Activated CD8-positive, alpha-beta memory T cell treated with anti-CD3 and anti-CD28 coated beads for 4 hours (primary cell): ENCODE measurements at regions not wholly inside any gene's neighbourhood (a gene's known extent, or its start where the extent isn't known, plus 50 kb on each side); places are given as distances from the start of the nearest gene placed in this dataset.

Experiments
- DNase-seq, 2 donors: peaks; one replicate each; pipeline ENCODE4 v3.0.0-alpha.2; 2020; ENCODE audit warnings: low read depth in 2 of 2

DNA sequence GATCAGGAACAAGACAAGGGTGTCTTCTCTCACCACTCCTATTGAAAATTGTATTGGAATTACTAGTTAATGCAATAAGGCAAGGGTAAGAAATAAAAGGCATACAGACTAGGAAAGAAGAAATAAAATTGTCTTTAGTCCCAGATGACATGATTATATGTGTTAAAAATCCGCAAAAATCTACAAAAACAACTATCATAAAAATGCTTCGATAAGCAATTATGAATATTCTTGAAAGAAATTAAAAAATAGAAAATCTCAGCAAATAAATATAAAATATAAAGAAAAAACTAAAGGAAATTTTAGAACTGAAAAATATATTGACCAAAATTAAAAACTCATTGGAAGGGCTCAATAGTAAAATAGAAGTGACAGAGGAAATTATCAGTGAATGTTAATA, 243.3 kb downstream of the ZNF674 start:
- DNase-seq: no peak

DNA sequence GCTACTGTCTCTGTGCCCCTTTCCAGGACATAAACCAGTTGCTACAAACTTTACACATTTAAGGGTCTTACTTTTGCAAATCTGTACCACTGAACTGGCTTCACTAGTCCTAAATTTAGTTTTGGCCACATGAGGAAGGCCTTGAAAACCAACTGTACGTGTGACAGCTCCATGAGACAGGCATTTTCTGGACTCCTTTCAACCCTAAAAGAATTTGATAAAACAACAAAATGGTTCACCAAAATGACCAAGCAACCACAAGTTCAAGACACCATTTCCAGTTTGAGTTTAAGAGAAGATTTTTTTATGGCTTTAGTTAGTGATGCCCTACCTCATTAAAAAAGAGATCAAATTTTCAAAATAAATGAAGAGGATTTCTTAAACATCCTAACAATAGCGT, 246.4 kb downstream of the ZNF674 start:
- DNase-seq: no peak

DNA sequence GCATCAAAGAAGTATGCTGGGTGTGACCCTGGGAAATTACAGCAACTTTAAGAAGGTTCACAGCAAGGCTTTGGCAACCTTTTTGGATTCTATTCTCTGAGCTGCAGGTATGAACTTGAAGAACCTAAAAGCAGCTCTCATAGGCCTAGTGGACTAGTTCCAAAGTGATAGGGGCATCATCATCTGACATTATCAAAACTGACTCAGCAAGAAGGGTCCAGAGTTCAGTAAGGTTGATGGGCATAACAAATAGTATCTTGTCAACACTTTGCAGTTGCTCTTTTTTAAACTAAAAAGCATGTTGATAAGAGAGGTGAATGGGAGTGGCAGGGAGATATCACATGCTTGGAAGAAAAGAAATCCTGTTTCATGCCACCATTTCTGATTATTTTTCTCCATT, 249.3 kb downstream of the ZNF674 start:
- DNase-seq: no peak

DNA sequence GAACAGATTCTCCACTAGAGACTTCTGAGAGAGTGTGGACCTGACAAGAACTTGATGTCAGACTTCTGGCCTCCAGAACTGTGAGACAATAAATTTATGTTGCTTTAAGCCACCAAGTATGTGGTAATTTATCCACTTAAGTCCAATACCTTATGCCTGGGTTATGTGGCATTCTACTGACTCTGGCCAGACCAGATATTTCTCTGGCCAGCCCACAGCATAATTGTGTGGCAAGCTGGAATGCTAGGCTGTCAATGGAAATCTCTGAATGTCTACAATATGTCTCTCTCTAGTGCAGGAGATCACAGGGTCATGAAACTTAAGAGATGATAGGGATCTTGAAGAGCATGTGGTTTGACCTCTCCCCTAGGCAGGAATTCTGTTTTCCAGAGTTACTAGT, 251.0 kb downstream of the ZNF674 start:
- no peak for DNase-seq

DNA sequence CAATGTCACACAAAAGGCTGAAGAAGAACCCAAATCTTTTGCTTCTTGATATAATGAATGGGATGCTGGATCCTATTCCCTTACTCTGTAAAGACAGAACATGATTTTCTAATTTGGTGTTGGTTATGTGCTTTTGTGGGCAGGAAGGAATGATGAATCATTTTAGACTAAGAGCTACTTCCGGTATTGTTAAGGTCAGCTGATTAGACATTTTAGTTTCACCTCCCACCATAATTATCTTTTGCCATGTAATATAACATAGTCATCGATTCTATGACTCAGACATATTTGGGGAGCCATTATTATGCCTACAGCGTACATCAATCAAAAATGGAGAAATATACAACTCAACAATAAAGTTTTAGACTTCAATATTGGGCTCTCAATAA, 265.3 kb downstream of the ZNF674 start:
- DNase-seq: no peak

DNA sequence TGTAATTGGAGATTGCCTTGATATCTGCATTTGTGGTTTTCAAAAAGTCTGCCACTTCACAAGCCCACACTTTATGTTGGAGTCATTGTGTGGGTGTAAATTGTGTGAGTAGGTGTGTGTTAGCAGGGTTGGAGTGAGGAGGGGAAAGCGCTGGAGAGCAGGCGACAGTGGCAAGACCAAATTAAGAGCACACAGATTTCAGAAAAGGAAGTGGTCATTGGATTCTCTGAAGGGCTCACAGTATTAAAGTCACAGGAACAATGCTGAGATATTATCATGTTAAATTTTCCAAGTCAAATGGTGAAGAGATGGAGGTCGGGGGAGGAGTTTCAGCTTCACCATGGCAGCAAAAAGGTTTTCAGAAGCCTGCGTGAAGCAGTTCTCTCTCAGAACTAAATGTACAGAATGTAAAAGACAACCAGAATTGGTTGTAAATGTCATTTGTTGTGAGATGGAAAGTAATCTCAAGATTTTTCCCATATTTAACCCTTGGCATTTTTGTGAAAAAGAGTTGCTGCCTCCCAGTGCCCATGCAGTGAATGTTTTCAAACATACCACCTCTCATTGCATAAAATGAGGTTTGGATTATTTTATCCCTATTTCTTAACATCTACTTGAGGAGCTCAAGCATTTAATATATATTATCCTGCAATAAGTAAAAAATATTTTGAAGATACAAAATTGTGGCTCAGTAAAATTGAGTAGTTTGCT, 265.9 kb downstream of the ZNF674 start:
- DNase-seq: no peak

DNA sequence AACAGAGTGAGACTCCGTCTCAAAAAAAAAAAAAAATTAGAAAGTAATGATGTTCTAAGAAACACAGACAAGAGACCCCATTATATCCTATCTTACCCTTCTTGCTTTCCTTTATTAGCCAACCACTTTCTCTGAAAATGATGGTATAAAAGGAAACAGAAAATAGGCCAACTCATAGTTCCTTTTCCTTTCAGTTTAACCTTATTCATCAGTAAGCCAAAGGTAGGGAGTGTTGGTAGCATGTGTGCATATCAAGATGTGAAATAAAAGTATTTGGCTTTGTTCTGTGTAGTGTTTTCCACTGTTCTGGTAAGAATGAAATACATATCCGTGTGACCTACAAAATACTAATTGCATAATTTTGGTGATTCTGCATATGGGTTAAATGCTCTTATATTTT, 266.6 kb downstream of the ZNF674 start:
- no peak for DNase-seq

DNA sequence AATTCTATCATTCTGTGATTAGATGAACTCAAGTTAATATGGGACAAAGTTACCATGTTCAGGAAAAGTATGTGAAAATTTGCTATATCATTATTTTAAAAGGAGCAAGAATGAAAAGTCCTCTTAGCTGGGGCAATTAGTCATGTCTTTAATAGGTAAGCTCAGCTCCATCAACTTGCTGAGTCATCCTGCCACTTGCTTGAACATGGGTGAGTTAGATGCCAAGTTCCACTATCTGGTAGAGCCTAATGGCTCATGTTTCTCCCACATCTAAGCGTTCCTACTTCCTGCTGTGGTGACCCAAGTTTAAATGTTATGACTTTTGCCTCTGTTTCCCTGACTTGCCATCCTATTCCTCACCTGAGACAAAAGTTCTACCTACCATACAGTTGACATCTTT, 276.8 kb downstream of the ZNF674 start:
- DNase-seq: no peak

DNA sequence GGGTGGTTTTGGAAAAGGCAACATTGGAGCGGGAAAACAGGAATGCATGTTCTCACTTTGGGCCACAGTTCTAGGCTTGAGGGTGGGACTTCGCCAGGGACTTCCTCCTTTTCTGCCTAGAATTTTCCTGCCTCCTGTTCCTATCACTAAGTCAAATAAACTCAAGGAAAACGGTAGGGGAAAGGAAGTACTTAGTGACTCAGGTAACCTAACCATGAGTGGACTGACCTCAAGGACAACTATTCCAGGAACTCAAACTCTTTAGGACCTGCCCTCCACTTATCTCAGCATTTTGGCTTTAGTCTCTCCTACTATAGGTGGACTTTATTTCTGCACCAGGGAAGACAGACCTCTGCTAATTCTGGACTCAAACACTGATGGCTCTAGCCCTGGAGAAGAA, 281.7 kb downstream of the ZNF674 start:
- no peak for DNase-seq

DNA sequence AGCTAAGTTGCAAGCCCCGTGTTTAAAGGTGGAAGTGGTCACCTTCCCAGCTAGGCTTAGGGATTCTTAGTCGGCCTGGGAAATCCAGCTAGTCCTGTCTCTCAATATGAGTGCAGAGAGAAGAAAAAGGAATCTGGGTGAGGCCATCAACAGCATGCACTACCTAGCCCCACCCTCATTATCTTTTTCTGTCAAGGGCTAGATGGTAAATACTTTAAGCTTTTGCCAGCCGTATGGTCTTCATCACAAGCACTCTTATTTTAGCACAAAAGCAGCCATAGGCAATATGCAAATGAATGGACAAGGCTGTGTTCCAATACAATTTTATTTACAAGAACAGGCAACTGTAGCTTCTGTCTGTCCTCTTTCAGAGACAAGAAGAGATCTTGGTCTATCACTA, 282.9 kb downstream of the ZNF674 start:
- no peak for DNase-seq

DNA sequence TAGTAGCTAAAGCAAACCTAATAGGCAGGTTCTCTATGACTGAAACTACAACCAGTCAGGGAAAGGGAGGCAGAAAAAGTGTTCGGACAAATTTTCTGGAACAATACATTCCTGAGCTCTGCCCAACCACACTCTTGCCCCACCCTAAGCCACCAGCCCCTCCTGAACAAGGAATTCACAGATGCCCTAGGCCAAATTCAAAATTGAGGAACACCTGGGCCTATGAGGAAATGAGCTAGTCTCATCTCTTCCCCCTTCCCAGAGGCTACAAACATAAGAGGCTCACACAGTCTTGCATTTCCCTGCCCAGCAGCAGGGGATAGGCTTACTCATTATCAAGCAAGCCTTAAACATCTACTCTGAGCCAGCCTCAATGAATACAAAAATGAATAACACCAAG, 284.7 kb downstream of the ZNF674 start:
- DNase-seq: no peak

DNA sequence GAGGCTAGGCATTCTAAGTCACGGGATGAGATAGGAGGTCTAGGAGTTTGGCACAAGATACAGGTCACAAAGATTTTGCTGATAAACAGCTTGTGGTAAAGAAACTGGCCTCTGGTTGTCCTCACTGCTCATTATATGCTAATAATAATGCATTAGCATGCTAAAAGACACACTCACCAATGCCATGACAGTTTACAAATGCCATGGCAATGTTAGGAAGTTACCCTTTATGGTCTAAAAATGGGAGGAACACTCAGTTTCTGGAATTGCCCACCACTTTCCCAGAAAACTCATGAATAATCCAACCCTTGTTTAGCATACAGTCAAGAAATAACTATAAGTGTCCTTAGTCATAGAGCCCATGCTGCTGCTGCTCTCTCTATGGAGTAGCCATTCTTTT, 286.9 kb downstream of the ZNF674 start:
- DNase-seq: no peak

DNA sequence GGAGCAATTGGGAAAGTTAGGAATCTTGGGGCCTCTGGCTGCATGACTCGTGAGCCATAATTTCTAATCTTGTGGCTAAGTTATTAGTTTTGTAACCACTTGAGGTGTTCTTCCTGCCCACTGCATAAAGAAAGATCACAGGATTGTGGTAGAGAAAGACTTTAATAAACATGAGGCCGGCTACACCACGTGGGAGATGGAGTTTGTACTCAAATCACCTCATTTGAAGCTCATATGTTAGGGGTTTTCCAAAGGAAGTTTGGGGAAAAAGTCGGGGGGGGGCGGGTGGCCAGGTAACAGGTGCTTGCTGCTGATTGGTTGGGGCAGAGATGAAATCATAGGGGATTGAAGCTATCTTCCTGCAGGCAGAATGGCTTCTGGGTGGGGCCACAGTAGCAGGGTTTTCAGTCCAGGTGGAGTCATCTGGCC, 287.8 kb downstream of the ZNF674 start:
- DNase-seq: no peak

DNA sequence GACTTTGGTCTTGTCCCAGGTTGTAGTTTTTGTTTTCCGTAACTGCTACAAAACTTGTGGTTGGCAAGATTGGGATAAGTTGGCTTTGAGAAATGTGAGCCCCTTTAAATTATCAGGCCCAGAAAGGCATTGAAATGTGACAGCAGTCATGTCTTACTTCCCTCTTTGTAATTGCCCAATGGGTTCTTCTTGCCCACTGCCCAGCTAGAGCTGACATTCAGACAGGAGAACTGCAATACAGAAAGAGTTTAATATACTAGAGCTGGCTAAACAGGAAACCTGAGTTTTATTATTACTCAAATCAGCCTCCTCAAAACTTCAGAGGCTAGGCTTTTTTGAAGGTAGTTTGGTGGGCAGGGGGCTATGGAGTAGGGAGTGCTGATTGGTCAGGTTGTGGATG, 288.3 kb downstream of the ZNF674 start:
- no peak for DNase-seq

DNA sequence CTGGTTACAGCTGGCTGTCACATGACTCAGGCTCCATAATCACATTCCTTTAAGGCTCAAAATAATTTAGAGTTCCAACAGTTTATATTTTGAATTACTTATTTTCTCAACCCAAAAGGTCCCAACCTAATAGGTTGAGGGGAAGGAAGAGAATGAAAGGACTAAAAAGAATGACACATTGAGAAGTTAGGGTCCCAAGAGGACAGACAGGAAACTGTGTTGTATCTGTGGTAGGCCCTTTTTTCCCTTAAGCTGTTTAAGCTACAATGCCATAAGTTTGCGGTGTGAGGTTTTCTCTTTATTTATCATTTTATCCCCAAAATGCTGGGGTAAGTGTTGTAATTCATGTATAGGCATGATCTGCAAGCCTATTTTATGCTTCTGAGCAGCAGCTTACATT, 290.2 kb downstream of the ZNF674 start:
- no peak for DNase-seq

DNA sequence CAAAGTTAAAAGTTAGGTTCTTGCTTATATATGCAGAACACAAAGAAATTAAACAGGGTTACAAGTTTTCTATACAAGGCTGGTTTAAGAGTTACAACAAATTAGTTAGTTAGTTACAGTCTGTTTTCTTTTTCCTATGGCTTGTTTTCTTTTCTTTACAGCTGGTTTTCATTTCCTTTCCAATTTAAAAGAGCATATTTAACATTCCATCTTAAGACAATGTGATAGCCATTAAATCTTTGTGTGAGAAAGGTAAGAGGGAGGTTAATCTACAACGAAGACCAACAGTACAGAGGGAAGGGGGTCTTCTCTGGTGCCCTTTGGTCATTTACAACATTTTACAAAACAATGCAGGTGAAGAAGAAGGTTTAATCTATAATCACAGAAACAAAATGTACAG, 290.6 kb downstream of the ZNF674 start:
- DNase-seq: no peak

DNA sequence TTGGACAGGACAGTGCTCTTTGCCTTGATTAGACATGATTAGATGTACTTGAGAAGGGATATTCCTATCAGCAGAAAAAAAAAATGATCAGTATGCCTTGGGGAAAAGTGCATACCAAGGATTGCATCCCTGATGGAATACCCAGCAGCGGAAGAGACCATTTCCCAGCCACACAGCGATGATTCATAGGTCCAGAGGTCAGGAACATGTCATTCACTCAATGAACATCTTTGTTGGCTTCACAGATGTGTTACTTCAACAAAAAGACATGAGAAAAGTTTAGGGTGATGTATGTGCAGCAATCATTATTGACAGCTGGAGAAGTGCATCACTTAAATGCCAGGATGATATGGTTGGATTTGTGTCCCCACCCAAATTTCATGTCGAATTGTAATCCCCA, 293.5 kb downstream of the ZNF674 start:
- no peak for DNase-seq

DNA sequence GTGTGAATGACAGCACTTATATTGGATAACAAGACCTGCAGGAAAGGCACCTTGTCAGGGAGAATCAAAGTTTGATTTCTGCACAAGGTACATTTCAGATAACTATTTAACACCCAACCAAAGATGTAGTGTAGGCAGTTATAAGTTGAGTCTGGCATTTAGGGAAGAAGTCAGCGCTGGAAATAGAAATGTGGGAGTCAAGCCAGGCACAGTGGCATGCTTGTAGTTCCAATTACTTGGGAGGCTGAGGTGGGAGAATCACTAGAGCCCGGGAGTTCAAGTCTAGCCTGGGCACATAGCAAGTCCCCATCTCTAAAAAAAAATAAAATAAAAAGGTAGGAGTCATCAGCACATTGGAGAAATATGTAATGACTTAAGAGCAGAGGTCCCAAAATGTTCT, 295.1 kb downstream of the ZNF674 start:
- DNase-seq: no peak

DNA sequence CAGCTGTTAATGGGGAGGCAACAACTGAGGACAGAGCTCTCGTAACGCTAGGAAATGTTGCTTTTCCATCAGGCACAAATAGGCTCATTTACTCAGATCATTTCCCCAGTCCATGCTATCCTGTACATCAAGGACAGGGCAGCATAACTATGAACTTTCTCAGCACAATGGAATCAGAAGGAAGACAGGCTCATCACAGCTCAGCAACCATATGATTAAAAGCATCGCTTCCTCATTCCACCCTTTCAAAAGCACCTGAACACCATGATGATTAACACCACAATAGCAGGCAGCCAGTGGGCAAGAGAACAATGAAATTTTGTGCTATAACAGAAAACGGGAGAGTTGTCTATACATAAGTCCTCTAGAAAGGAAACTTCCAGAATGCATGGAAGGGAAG, 297.8 kb downstream of the ZNF674 start:
- DNase-seq: no peak

DNA sequence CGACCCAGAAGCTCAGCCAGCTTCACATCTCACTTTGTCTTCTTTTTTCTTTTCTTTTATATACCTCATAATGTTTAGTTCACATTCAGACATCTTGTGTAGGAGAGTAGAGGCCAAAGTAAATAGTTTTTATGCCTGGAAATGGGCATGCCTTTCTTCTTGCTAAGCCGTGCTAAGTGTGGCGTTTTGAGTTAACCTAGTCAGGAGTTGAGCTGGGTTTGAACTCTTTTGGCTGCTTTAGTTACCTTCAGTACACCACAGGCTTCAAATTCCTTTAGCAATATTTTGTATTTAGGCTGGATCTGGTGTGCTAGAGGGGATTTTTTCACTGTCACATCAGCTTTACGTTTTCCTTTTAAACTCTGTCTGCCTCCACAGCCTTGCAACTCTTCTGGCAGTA, 300.8 kb downstream of the ZNF674 start:
- DNase-seq: no peak

DNA sequence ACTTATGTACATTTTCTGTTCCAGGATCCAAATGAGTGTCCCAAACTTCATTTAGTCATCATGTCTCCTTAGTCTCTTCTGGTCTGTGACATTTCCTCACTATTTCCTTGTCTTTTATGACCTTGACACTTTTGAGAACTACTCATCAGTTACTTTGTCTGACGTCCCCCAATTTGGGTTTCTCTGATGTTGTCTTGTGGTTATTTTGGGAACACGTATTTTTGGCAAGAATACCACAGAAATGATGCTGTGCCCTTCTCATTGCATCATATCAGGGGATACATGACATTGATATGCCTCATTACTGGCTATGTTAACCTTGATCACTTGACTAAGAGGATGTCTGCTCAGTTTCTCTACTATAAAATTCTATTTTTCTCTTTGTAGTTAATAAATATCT, 308.8 kb downstream of the ZNF674 start:
- DNase-seq: no peak

DNA sequence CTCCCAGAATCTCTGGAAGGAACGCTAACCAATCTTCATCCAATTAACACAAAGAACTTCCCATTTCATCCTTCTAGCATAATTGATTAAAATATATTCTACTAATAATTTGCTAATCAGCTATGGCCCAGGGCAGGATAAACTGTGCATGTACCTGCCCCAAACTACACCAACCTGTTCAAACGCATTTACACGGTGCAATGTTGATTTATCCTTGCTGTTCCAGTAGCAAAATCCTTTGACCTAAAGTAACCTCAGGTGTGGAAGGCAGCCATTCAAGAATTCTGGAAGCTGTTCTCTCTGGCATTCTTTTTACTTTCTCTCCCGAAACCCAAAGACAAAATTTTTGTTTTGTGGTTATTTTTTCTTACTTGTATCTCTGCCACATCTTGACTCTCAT, 309.4 kb downstream of the ZNF674 start:
- DNase-seq: no peak

DNA sequence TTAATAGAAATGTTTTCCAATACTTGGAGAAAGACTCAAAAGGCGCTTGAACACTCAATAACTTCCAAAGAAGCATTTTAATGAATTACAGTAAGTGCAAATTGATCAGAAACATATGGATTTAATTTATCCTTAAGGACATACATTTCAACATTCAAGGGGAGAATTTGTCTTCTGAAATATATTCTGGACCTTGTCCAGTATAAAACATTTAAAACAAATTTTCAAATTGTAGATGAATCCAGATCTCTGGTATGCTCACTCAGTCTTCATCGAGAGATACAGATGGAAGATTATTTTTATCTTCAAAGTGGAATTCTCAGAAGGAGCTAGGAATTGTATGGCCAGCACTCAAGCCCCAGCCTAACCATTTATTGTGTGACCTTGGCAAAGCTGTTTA, 310.4 kb downstream of the ZNF674 start:
- no peak for DNase-seq

DNA sequence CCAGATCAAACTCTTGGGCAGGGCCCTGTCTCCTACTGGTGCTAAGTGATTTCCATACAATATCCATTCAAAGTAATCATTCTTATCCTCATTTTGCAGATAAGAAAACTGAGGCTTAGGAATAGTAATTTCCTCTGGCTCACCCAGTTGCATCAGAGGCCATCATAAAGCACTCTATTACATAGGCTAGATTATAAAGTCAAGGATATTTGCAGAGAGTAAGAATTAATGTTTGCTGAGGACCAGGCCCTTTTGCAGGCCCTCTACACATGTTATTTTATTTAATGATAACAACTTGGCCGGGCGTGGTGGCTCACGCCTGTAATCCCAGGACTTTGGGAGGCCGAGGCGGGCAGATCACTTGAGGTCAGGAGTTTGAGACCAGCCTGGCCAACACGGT, 316.8 kb downstream of the ZNF674 start:
- DNase-seq: no peak

DNA sequence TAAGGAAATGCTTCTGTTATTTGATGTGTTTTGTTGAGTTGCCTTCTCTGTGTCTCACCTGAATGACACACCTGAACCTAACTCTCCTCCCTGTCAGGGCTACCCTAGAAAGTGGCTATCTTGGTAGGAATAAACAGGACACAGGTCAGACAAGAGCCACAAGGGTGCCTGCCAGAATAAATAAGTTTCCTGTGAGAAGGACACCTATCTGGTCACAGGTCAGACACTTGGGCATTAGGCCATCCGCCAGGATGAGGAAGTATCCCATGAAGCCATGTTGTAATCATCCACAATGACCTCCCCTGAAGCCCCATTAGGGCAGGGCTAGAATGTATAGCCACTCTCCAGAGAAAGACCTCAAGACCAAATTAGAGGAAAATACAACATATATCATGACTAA, 318.8 kb downstream of the ZNF674 start:
- no peak for DNase-seq
